ENCODE measurements at regions not wholly inside any gene's neighbourhood (a gene's known extent, or its start where the extent isn't known, plus 50 kb on each side); places are given as distances from the start of the nearest gene placed in this dataset.

DNA sequence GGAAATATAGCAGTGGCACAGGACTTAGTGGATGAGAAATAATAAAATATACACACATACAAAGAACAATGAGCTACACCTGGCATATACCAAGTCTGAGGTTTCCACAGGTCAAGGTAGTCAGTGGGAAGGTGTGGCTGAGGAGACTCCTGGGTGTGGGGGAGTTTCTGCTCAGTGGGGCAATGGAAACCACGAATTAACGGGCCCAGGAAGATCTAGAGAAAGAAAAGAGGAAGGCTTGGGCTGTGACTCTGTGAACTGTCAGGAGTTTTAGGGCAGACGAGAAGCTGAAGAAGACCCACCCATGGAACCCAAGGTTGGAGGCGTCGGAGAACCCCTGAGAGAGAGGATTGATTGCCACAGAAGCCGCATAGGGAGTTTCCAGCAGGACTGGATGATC is 196.5 kb downstream of the HERPUD2 start:
- no peak for DNase-seq

DNA sequence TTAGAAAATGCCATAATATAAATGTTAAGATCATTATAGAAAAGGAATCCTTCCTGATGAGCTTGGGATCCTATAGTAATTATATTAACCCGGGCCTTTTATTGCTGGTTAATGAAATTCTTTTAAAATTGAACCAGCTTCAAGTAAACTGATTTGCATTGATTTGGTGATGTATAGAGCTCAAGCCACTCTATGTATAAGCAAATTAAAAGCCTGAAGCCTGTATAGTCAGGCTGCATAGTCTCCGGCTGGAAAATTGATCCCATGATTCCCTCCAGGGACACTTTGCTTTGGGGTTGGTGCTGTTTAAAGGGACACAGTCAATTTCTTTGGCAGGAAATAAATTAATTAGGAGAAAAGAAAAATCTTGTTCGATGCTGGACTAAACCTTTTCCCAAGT is 199.1 kb downstream of the HERPUD2 start:
- no peak for DNase-seq

- DNase-seq, result no peak
Observed at GRCh38 chr7:35495377-35495776, 199.6 kb downstream of the HERPUD2 start.

- DNase-seq, result no peak
Observed at GRCh38 chr7:35494407-35494806, 200.5 kb downstream of the HERPUD2 start.

DNA sequence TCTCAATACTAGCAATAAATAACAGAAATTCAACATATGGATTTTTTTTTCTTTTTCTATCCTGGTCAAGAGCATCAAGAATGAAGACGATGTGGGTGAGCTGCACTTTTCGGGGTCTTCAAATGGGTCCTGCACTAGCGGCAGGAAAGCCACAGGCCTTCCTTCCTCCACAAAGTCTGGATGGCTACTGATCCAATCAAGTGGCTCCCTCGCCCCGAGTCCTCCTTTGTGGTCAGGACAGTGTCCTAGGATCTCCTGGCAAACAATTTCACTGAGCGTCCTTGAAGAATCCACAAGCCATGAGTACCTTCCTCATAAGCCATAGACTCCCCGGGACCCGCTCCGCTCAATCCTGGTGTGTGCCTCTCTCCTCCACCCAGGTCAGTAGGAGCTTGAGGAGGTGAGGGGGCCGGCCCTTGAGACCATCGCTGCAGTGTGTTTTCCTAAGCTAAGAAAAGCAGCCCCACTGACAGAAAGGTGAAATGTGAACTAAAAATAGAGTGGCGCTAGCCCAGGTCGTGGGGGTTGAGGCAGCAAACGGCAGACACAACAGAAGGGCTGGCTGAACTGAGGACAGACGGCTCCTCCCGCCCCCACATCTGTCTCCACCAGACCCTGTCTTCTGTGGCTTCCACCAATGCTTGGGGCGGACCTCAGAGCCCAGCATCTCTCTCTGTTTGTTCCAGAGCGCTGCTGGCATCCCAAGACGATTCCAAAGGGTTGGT is 202.3 kb downstream of the HERPUD2 start:
- DNase-seq, result no peak

DNA sequence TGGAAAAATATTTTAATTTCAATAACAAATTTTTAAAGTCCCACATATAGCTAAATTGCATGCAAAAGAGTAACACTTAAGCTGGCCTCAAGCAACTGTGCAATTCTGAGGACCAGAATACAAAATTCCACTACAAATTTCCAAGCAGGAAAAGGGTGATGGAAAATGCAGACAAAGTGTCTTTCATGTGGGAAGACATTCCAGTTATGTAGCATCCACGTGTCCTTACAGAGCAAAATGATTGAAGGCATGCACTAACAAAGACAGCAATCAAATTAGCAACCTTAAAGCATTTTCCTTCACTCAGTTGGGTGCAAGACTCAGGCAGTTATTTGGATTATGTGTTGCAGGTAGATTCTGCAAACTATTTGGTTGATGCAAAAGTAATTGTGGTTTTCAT is 203.7 kb downstream of the HERPUD2 start:
- no peak for DNase-seq

GRCh38 chr7:35487841-35488240 is 207.1 kb downstream of the HERPUD2 start:
- no peak for DNase-seq

- no peak for DNase-seq
Observed at GRCh38 chr7:35487402-35487801, 207.5 kb downstream of the HERPUD2 start.

DNA sequence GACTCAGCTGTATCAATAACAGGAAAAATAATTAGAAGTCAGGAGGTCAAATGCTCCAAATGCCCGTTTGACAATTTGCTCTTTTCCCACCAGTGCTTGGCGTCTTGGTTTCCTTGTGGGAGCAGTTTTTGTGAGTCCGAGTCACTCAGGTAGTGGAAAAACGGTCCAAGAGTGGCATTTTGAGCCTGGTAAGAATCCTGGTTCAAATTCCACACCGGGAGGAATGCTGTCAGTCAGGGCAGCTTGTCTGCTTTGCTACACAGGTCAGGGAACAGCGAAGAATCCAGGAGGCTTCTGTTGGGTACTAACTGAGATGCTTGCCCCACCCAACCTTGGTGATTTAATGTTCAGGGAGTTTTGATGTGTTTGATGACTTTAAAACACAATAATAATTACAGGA is 209.5 kb downstream of the HERPUD2 start:
- no peak for DNase-seq

GRCh38 chr7:35483568-35483967 is 211.4 kb downstream of the HERPUD2 start:
- DNase-seq, result no peak

GRCh38 chr7:35482231-35482630 is 212.7 kb downstream of the HERPUD2 start:
- no peak for DNase-seq

GRCh38 chr7:35480806-35481205 is 214.1 kb downstream of the HERPUD2 start:
- DNase-seq, result no peak

DNA sequence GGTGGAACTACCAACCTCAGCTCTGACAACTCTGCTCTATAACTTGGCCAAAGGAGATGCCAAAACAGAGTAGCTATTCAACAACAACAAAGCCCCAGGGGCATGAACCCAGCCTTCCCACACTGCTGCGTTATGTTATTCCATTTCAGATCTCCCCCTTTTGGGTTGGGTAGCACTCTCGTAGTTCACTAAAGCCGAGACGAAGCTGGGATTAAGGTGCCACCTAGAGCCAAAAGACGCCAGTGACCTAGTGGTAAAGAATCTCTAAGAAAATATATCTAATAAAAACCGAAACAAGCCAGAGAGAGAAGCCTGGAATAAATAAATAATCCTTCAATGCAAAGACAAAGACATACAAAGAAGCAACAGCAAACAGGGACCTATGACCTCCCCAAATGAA is 217.3 kb downstream of the HERPUD2 start:
- DNase-seq, result no peak

GRCh38 chr7:35474100-35474499 is 220.2 kb upstream of the TBX20 start:
- no peak for DNase-seq

GRCh38 chr7:35468606-35469005 is 214.7 kb upstream of the TBX20 start:
- no peak for DNase-seq

GRCh38 chr7:35467456-35467978 is 213.6 kb upstream of the TBX20 start:
- no peak for DNase-seq

- DNase-seq, result no peak
Observed at GRCh38 chr7:35465791-35466336, 212.0 kb upstream of the TBX20 start.

- DNase-seq, result no peak
Observed at GRCh38 chr7:35463751-35464150, 209.9 kb upstream of the TBX20 start.

GRCh38 chr7:35463176-35463700 is 209.3 kb upstream of the TBX20 start:
- DNase-seq, result no peak

DNA sequence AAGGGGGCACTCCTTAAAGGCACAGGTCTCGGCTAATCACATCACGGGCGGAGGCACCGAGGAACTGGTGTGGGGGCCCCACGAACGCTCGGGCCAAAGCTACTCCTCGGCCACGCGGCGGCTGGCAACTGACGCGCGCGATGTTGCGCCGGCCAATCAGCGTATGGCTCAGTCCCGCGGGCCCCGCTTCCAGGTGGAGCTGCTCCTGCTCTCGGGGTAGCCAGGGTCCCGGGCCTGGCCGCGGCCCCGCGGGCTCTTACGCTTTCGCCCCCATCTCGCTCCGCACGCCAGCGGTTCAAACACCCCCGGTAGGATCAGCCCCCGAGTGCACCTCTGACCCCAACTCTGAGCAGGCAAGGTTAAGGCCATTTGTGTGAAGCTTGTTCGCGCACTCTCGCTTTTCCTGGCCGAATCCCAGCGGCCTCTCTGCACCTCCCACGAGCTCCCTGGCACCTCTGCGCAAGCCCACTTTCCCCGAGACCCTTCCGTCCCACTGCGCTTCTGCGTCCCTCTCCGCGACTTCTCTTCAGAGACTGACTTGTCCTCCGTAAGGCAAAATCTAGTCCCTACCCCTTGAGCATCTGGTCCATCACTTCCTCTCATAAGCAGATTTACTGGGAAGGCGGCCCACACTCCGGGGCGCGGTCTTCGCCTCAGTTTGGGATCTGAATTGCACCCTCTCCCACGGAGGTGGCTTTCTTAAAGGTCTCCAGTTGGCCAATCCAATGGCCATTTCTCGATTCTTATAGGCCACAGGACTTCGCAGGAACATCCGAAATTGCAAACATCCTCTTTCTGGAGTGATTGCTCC is 200.9 kb upstream of the TBX20 start:
- no peak for DNase-seq

DNA sequence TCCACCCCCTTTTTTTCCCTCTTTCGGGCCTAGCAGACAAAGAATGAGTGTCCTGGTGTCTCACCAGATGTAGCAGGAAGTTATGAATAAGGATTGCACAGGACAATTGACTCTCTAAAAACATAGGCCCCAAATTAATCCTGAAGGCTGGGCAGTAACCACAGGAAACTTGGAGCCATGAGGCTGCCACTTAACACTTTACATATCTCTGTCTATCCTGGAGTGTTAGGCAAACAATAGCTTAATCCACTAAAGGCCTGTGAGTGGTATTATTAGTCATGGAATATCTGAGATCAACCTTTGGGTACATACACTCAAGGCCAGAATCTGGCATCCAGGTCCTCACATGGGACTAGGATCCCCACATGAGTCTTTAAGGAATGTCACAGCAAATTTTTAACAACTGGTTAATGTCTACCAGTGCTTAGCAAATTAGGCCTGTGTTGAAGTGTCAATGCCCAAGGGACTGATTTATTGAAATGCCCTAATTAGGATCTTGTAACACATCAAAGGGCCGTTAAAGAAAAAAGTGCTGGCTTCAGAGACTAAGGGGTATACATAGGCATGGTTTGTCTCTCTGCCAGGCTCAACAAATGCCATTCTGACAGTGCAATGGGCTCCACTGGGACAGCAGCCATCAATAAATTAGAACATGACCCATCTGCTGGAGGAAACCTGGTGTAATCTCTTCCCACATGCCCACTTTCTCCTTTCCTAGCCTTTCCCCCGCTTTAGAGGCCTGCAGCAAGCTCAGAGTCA is 196.7 kb upstream of the TBX20 start:
- no peak for DNase-seq

- DNase-seq, result no peak
Observed at GRCh38 chr7:35448486-35448885, 194.6 kb upstream of the TBX20 start.

DNA sequence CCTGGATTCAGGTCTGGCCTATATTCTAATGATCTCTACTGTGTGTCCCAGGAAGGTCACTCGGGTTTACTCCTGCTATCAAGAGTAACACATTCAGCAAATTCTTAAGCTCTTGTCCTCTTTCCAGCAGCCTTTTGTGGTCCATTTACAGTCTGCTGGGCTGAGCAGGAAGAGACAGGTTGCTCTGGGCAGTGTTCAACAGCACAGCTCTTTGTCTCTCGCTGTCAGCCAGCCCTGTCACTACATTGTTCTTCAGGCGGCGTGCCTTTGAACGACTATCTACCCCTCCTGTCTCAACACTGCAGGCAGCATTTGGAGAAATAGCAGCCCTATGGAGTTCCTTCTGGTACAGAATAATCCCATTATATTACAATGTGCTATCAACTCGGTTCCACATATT is 192.2 kb upstream of the TBX20 start:
- no peak for DNase-seq
